Endodermal cell (in vitro differentiated cells): ENCODE measurements at regions not wholly inside any gene's neighbourhood (a gene's known extent, or its start where the extent isn't known, plus 50 kb on each side); places are given as distances from the start of the nearest gene placed in this dataset.
"Not testable (repeated sequence)": the region's sequence is repeated elsewhere in the genome, so short reads cannot be mapped to it uniquely, and the experiment has no call there.

Experiments
- DNase-seq: peaks from one replicate; pipeline ENCODE4 v3.0.0-alpha.2; 2017
- H3K27ac ChIP-seq: 2 replicates; pipeline ENCODE4 v1.5.1; 2013; ENCODE audit warnings: mild to moderate bottlenecking, low read depth, low read length, moderate library complexity
- H3K27me3 ChIP-seq: 2 replicates; pipeline ENCODE4 v1.6.1; 2013; ENCODE audit warnings: mild to moderate bottlenecking, low read length, moderate library complexity; ENCODE audit not compliant: insufficient read depth, control insufficient read depth, poor library complexity, severe bottlenecking
- H3K36me3 ChIP-seq: 2 replicates; pipeline ENCODE4 v1.7.0; 2013; ENCODE audit warnings: mild to moderate bottlenecking, low read length, moderate library complexity; ENCODE audit not compliant: control insufficient read depth, insufficient read depth
- H3K4me1 ChIP-seq: one replicate; pipeline ENCODE4 v1.7.0; 2013; ENCODE audit warnings: low read length; ENCODE audit not compliant: control insufficient read depth, insufficient read depth
- H3K4me3 ChIP-seq: 2 replicates; pipeline ENCODE4 v1.5.1; 2013; ENCODE audit warnings: mild to moderate bottlenecking, low read length, moderate library complexity
- H3K9ac ChIP-seq: 2 replicates; pipeline ENCODE4 v1.6.1; 2013; ENCODE audit warnings: mild to moderate bottlenecking, low read length, moderate library complexity; ENCODE audit not compliant: poor library complexity, severe bottlenecking; ENCODE audit errors: extremely low read depth
- H3K9me3 ChIP-seq: 2 replicates; pipeline ENCODE4 v1.6.1; 2013; ENCODE audit warnings: mild to moderate bottlenecking, low read length, moderate library complexity; ENCODE audit not compliant: control insufficient read depth
- H3K27ac Mint-ChIP-seq: 2 replicates; pipeline ENCODE4 v1.8.0; 2020; ENCODE audit warnings: mixed read lengths
- H3K27me3 Mint-ChIP-seq: 2 replicates; pipeline ENCODE4 v1.8.0; 2021; ENCODE audit warnings: mild to moderate bottlenecking, mixed read lengths; ENCODE audit not compliant: insufficient read depth
- H3K36me3 Mint-ChIP-seq: 2 replicates; pipeline ENCODE4 v1.8.0; 2020; ENCODE audit warnings: low read depth, mixed read lengths
- H3K4me1 Mint-ChIP-seq: 2 replicates; pipeline ENCODE4 v1.8.0; 2020; ENCODE audit warnings: mixed read lengths
- H3K4me3 Mint-ChIP-seq: 2 replicates; pipeline ENCODE4 v1.8.0; 2020; ENCODE audit warnings: mild to moderate bottlenecking, moderate library complexity, mixed read lengths
- H3K9me3 Mint-ChIP-seq: 2 replicates; pipeline ENCODE4 v1.8.0; 2020; ENCODE audit warnings: mild to moderate bottlenecking, mixed read lengths
- CTCF ChIP-seq: fragments of 200-600 bp; sonication (generic); conservative IDR thresholded peaks from 2 replicates; pipeline ENCODE4 v1.5.0; 2021; ENCODE audit warnings: antibody characterized with exemption, mild to moderate bottlenecking
- WGBS, 2 experiments: methylation state at CpG; one replicate each; pipeline versions ENCODE4 v1.1.5 to v1.1.7; 2013; ENCODE audit warnings: missing lambda C conversion rate in 2 of 2, mixed read lengths in 1 of 2; ENCODE audit not compliant: insufficient coverage in 1 of 2, insufficient read length in 1 of 2; 5-methylcytosine and 5-hydroxymethylcytosine counted together

DNA sequence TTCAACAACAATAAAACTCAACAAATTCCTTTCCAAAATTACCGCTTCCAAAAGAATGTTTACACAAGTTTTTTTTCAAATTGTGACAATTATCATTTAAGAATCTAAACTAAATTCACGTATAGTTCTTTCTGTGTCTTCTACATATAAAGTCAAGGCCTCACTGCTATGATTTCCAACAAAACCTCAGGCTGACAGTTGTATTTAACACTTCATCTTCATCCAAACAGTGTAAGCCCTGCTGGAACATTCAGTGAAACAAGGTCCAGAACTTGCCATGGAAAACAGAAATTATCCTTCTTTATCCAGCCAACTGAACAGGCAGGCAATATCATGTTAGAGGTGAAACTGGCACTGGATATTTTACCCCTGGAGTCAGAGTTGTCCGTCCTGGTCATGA is 357.9 kb downstream of the PID1 start:
- no peaks in the 10 kb centered on the region for H3K4me1 Mint-ChIP-seq
- no peak for DNase-seq
- no peaks in the 10 kb centered on the region for H3K4me1 ChIP-seq
- no peaks in the 10 kb centered on the region for H3K9me3 Mint-ChIP-seq
- TF ChIP-seq CTCF, result no peak
- H3K27ac Mint-ChIP-seq, result no peak overlapping the region
- H3K4me3 Mint-ChIP-seq, result no peak overlapping the region
- no peaks in the 10 kb centered on the region for H3K9me3 ChIP-seq
- H3K9ac ChIP-seq, result no peak overlapping the region
- no peaks in the 10 kb centered on the region for H3K36me3 ChIP-seq
- no peaks in the 10 kb centered on the region for H3K36me3 Mint-ChIP-seq
- no peak overlapping the region for H3K27ac ChIP-seq
- no peaks in the 10 kb centered on the region for H3K27me3 ChIP-seq
- no peak overlapping the region for H3K4me3 ChIP-seq
- WGBS, 2 experiments, result 93 to 100% methylated on average over 3 of the region's 3 CpGs
- no peaks in the 10 kb centered on the region for H3K27me3 Mint-ChIP-seq

- not testable (repeated sequence) for H3K27ac Mint-ChIP-seq, H3K9me3 Mint-ChIP-seq, H3K27me3 Mint-ChIP-seq, H3K4me1 Mint-ChIP-seq, H3K27ac ChIP-seq, H3K27me3 ChIP-seq, DNase-seq, H3K4me1 ChIP-seq, H3K36me3 ChIP-seq, H3K4me3 Mint-ChIP-seq, H3K9me3 ChIP-seq, H3K4me3 ChIP-seq, H3K9ac ChIP-seq, H3K36me3 Mint-ChIP-seq
- WGBS, 2 experiments, result 82 to 89% methylated on average over 1 of the region's 1 CpG
Observed at GRCh38 chr2:228910872-228911271, 360.2 kb downstream of the PID1 start.

DNA sequence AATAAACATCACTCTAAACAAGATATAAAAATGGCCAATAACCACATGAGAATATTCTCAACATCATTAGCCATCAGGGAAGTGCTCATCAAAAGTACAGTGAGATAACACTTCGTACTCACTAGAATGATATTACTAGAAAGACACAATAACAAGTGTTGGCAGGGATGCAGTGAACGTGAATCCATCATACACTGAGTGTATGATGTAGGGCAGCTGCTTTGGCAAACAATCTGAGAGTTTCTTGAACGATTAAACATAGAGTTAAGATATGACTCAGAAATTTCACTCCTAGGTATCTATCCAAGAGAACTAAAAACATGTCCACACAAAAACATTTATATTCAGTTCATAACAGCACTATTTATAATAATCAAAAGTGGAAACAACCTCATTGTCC is 368.9 kb downstream of the PID1 start:
- no peak for DNase-seq
- Histone ChIP-seq H3K27me3 (no peaks in the 10 kb centered on the region), H3K9ac (no peak overlapping the region), H3K27ac (no peak overlapping the region), H3K4me3 (no peak overlapping the region), H3K36me3 (no peaks in the 10 kb centered on the region), H3K4me1 (no peaks in the 10 kb centered on the region), H3K9me3 (no peaks in the 10 kb centered on the region)
- 79 to 83% methylated on average over 1 to 3 of the region's 3 CpGs for WGBS, 2 experiments
- H3K27me3 Mint-ChIP-seq, result peaks cover 4% of the 10 kb centered on the region
- no peak overlapping the region for H3K27ac Mint-ChIP-seq
- H3K36me3 Mint-ChIP-seq, result no peaks in the 10 kb centered on the region
- no peaks in the 10 kb centered on the region for H3K4me1 Mint-ChIP-seq
- no peak for TF ChIP-seq CTCF
- H3K4me3 Mint-ChIP-seq, result no peak overlapping the region
- no peaks in the 10 kb centered on the region for H3K9me3 Mint-ChIP-seq

DNA sequence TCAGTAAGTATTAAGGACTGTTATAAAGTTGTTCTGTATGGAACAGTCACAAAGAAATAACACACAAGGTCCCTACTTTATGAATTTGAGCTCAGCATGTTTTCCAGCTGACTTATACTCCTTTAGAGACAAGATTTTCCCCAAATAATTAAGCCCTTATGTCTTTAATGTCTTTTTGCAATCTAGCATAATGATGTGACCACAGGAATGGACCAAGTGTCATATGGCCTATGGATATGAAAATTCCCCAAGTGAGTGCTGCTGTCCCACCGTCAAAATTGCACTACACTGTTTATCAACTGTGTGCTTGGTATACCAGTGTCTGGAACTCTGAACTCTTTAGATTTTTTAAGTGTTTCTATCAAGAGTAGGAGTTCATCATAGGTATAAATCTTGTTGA is 369.6 kb downstream of the PID1 start:
- Mint-ChIP-seq H3K9me3 (no peaks in the 10 kb centered on the region), H3K4me3 (no peak overlapping the region), H3K36me3 (no peaks in the 10 kb centered on the region), H3K27ac (no peak overlapping the region), H3K27me3 (peaks cover 4% of the 10 kb centered on the region), H3K4me1 (no peaks in the 10 kb centered on the region)
- Histone ChIP-seq H3K9me3 (no peaks in the 10 kb centered on the region), H3K4me3 (no peak overlapping the region), H3K27me3 (no peaks in the 10 kb centered on the region), H3K4me1 (no peaks in the 10 kb centered on the region), H3K9ac (no peak overlapping the region), H3K36me3 (no peaks in the 10 kb centered on the region), H3K27ac (no peak overlapping the region)
- DNase-seq, result no peak
- no peak for TF ChIP-seq CTCF
- 86 to 88% methylated on average over 1 of the region's 1 CpG for WGBS, 2 experiments
